Heart right ventricle (tissue), 16 donors: ENCODE measurements at regions not wholly inside any gene's neighbourhood (a gene's known extent, or its start where the extent isn't known, plus 50 kb on each side); places are given as distances from the start of the nearest gene placed in this dataset.
"Not testable (repeated sequence)": the region's sequence is repeated elsewhere in the genome, so short reads cannot be mapped to it uniquely, and the experiment has no call there.

Experiments used
- ATAC-seq, 8 donors: fragments of 200-7000 bp; cut with Tn5 transposase; one replicate each; pipeline ENCODE4 v1.9.1; 2020; ENCODE audit warnings: mild to moderate bottlenecking in 8 of 8, moderate library complexity in 8 of 8, moderate number of reproducible peaks in 1 of 8
- DNase-seq, 2 donors: peaks; one replicate each; pipeline ENCODE4 v3.0.0-alpha.2; 2020
- H3K27ac ChIP-seq, 10 donors: fragments of 200-600 bp; sonication (generic) in 2 of 10; one replicate each; pipeline versions ENCODE4 v1.5.0 to v1.8.0; 2020 to 2022; ENCODE audit warnings: mild to moderate bottlenecking in 3 of 10
- H3K27me3 ChIP-seq, 7 donors: fragments of 200-600 bp; one replicate each; pipeline ENCODE4 v1.8.0; 2021 to 2022; ENCODE audit warnings: mild to moderate bottlenecking in 2 of 7
- H3K36me3 ChIP-seq, 9 donors: fragments of 200-600 bp; sonication (generic) in 1 of 9; one replicate each; pipeline versions ENCODE4 v1.5.0 to v1.8.0; 2020 to 2022; ENCODE audit warnings: mild to moderate bottlenecking in 2 of 9
- H3K4me1 ChIP-seq, 9 donors: fragments of 200-600 bp; sonication (generic) in 1 of 9; one replicate each; pipeline versions ENCODE4 v1.5.0 to v1.8.0; 2020 to 2022; ENCODE audit warnings: mild to moderate bottlenecking in 4 of 9
- H3K4me3 ChIP-seq, 10 donors: fragments of 200-600 bp; sonication (generic) in 2 of 10; one replicate each; pipeline versions ENCODE4 v1.5.0 to v1.8.0; 2020 to 2022; ENCODE audit warnings: mild to moderate bottlenecking in 7 of 10, moderate library complexity in 2 of 10
- H3K9me3 ChIP-seq, 11 donors: fragments of 200-600 bp in 10 of 11; sonication (generic) in 2 of 11; one replicate each; pipeline versions ENCODE4 v1.5.0 to v1.8.0; 2013 to 2022; ENCODE audit warnings: mild to moderate bottlenecking in 2 of 11, control low read depth in 1 of 11, moderate library complexity in 1 of 11
- WGBS, 2 donors: extraction: QIAGEN DNeasy Blood & Tissue Kit; methylation state at CpG; one replicate each; pipeline ENCODE4 v1.1.7; 2013; ENCODE audit warnings: inconsistent platforms in 1 of 2; 5-methylcytosine and 5-hydroxymethylcytosine counted together
- intact Hi-C, 10 donors: fragments of 100-400 bp; cut with DNase I; formaldehyde crosslinking; loops; one replicate each; pipeline versions ENCODE4 v1.11.1 to v1.14.2; 2022
- TF ChIP-seq, protein P1 (sequence below), 9 donors: fragments of 200-600 bp; sonication (generic) in 2 of 9; IDR thresholded peaks; one replicate each; pipeline versions ENCODE4 v1.5.0 to v1.8.0; 2021 to 2022; ENCODE audit warnings: antibody characterized with exemption in 9 of 9, mild to moderate bottlenecking in 5 of 9, moderate library complexity in 1 of 9
- donor health status: Arrhythmogenic right ventricular cardiomyopathy.
- donor health status: ischemic (EF 13 %, LVEDD 7.1; RV severe dilation, severe dysfunction).
- donor health status: healthy with polysubstance abuse.
- donor health status: DM: no; HTN: yes; CAD: no.
- donor health status: DM: no; HTN: no; CAD: no.
- donor health status: ischemic (EF 25% LVEDD 6.9; RV normal size, moderate dysfunction).
- donor health status: ischemic (EF 25% LVEDD 5.7; RV mildly dilated, moderate dysfunction).
- donor health status: healthy.
- donor health status: DM: yes; HTN: yes; CAD: no.
- donor health status: Ischemic cardiomyopathy.
- donor health status: ischemic (EF 35%, LVEDD 5.7; RV mildly dilated, moderate dysfunction).
- donor health status: nonischemic (EF 11% LVEDD 7.7; RV severe dilation, severe dysfunction).
- donor health status: DM: yes; HTN: yes; CAD: no.
- donor health status: PGD.
- donor health status: ischemic (EF 29% LVEDD 5.4; RV normal size, mild dysfunction).
- donor health status: nonischemic (EF 23%, LVEDD 6.1; RV moderate dilation, normal function).

DNA sequence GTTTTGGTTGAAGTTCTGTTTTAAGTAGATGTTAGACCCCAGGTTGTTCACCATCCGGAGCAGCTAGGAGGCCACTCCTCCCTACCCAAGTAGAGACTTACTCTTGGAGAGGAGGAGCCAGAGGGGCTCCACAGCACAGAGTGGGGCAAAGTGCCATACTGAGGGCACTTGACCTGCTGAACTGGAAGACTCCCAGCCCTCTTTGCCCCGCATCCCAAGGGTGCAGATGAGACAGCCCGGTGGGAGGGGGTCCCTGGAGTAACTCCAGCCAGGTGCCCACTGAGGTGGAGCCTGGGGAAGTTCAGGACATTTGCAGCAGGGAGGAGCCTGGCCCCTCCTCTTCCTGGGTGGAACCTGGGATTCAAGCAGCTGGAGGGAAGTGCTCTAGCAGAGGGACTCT, 102.1 kb upstream of the GPR6 start:
- no peak overlapping the region for H3K27ac ChIP-seq
- peaks cover 0 to 19% (median 0%) of the 10 kb centered on the region in 9 donors for H3K4me1 ChIP-seq
- ATAC-seq, result no peak
- intact Hi-C loops, result no loop called here
- H3K27me3 ChIP-seq, result no peaks in the 10 kb centered on the region
- no peaks in the 10 kb centered on the region for H3K36me3 ChIP-seq
- no peak overlapping the region for H3K4me3 ChIP-seq
- no peak for DNase-seq
- H3K9me3 ChIP-seq, result no peaks in the 10 kb centered on the region
- 89 to 91% methylated on average over 3 of the region's 3 CpGs for WGBS, 2 donors
- TF ChIP-seq, protein P1, sequence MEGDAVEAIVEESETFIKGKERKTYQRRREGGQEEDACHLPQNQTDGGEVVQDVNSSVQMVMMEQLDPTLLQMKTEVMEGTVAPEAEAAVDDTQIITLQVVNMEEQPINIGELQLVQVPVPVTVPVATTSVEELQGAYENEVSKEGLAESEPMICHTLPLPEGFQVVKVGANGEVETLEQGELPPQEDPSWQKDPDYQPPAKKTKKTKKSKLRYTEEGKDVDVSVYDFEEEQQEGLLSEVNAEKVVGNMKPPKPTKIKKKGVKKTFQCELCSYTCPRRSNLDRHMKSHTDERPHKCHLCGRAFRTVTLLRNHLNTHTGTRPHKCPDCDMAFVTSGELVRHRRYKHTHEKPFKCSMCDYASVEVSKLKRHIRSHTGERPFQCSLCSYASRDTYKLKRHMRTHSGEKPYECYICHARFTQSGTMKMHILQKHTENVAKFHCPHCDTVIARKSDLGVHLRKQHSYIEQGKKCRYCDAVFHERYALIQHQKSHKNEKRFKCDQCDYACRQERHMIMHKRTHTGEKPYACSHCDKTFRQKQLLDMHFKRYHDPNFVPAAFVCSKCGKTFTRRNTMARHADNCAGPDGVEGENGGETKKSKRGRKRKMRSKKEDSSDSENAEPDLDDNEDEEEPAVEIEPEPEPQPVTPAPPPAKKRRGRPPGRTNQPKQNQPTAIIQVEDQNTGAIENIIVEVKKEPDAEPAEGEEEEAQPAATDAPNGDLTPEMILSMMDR (IDR thresholded peaks at IDR 0.05), result no peak

DNA sequence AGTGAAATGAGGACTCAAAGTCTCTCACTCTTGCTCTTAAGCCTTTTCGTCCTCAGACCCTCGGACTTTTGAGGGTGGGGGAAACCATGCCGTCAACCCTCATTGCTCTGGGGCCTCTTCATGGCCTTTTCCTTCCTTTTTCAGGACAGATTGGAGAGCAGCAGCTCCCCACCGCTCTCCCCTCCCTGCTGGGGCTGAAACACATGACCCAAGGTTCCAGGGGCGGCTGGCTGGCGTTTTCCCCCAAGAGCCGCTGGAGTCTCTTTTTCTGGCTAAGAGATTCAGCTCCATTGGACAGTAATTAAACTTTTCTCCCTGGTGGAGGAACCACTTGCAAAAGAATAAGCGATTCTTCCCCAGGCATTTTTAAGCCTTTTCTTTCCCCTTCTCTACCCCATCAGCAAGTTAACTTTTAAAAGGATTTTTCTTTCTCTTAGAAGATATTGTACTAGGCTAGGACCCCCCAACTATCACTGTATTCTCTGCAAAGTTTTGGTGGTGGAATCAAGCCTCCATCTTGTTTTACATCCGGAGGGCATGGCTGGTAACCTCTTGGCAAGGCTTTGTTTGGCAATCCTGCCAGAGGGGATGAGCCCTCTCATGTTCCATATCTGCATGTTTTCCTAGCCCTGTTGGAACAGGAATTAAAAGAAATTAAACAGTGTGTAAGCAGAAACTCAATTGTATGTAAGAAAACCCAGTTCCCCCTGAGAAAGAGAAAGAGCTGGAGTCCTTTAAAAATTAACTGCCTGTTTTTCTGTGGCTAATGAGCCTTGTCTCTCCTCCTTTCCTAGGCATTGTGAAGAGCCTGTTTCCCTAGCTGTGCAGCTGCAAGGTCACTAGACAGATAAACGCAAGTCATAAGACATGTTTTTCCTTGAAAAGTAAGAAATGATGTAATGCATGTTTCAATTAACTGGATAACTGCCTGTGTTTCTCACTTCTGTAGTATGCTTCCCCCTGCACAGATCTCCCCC, 100.8 kb upstream of the GPR6 start:
- Histone ChIP-seq H3K9me3 (peaks cover 0 to 10% (median 0%) of the 10 kb centered on the region in 11 donors), H3K36me3 (no peaks in the 10 kb centered on the region), H3K27me3 (no peaks in the 10 kb centered on the region), H3K4me3 (no peak overlapping the region), H3K4me1 (peaks cover 0 to 19% (median 0%) of the 10 kb centered on the region in 9 donors), H3K27ac (peak overlapping the region in 1 of 10 donors; percentile 31)
- ATAC-seq, result no peak
- intact Hi-C loops, result no loop called here
- TF ChIP-seq, protein P1 (IDR thresholded peaks at IDR 0.05), result no peak
- 73 to 75% methylated on average over 10 of the region's 10 CpGs for WGBS, 2 donors
- no peak for DNase-seq

DNA sequence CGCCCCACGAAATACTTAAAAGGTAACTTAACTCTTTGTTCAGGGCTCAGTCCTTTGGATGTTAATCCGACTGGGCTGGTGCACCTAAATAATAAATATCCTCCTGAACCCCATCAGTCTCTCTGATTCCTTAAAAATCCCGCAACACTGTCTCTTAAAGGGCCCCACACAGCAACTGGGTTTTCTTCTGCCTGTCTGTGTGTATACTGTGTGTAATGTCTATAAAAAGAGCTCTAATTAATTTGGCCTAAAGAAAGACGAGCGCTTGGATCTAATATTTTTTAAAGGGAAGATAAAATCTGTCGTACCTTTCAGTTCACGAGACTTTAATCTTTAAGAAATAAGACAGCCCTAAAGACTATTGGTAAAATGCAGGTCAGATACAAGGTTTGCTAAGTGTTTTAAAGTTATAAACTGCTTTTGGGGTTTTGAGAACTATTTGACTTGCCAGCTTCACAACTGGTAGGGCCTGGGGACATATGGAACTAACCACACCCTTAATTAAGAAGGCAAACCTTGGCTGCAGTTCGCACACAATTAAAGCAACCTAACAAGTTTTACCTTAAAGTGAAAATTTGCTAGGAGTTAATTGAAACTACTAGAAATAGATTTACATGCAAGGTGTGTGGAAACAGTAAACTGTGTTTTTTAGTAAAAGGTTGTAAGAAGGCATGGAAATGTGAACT, 100.0 kb upstream of the GPR6 start:
- whole genome bisulfite sequencing, 2 donors, result 67 to 84% methylated on average over 9 of the region's 9 CpGs
- DNase-seq, H3K27ac ChIP-seq, H3K36me3 ChIP-seq, H3K9me3 ChIP-seq, H3K27me3 ChIP-seq, H3K4me3 ChIP-seq, intact Hi-C loops, ATAC-seq: not testable (repeated sequence)
- H3K4me1 ChIP-seq, result peaks cover 0 to 12% (median 0%) of the 10 kb centered on the region in 9 donors

DNA sequence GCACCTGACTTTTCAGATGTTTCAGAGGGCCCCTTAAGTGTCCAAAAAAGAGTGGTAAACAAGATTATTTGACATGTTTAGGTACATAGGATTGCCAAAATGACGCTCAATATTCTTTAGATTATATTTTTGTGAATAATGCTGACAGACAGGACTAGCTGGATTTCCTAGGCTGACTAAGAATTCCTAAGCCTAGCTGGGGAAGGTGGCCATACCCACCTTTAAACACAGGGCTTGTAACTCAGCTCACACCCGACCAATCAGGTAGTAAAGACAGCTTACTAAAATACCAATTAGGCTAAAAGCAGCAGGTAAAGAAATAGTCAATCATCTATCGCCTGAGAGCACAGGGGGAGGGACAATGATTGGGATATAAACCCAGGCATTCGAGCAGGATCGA, 99.0 kb upstream of the GPR6 start:
- H3K9me3 ChIP-seq, ATAC-seq, intact Hi-C loops, H3K4me3 ChIP-seq, H3K27me3 ChIP-seq, H3K4me1 ChIP-seq, H3K27ac ChIP-seq, DNase-seq, H3K36me3 ChIP-seq: not testable (repeated sequence)
- 82 to 85% methylated on average over 5 of the region's 5 CpGs for WGBS, 2 donors

DNA sequence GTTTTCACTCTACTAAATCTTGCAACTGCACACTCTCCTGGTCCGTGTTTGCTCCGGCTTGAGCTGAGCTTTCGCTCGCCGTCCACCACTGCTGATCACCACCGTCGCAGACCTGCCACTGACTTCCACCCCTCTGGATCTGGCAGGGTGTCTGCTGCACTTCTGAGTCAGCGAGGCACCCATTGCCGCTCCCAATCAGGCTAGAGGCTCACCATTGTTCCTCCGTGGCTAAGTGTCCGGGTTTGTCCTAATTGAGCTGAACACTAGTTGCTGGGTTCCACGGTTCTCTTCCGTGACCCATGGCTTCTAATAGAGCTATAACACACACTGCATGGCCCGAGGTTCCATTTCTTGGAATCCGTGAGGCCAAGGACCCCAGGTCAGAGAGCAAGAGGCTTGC, 98.6 kb upstream of the GPR6 start:
- no peaks in the 10 kb centered on the region for H3K36me3 ChIP-seq
- 93 to 94% methylated on average over 15 of the region's 15 CpGs for WGBS, 2 donors
- H3K4me1 ChIP-seq, result peaks cover 0 to 10% (median 0%) of the 10 kb centered on the region in 9 donors
- no peak overlapping the region for H3K4me3 ChIP-seq
- no peaks in the 10 kb centered on the region for H3K27me3 ChIP-seq
- intact Hi-C loops, result no loop called here
- DNase-seq (no peak), ATAC-seq (no peak)
- H3K27ac ChIP-seq, result no peak overlapping the region
- peaks cover 0 to 10% (median 0%) of the 10 kb centered on the region in 11 donors for H3K9me3 ChIP-seq
- TF ChIP-seq, protein P1 (IDR thresholded peaks at IDR 0.05), result no peak

DNA sequence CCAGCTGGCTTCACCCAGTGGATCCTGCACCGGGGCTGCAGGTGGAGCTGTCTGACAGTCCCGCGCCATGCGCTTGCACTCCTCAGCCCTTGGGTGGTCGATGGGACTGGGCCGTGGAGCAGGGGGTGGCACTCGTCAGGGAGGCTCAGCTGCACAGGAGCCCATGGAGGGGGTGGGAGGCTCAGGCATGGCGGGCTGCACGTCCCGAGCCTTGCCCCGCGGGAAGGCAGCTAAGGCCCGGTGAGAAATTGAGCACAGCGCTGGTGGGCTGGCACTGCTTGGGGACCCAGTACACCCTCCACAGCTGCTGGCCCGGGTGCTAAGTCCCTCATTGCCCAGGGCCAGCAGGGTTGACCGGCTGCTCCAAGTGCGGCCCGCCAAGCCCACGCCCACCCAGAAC, 97.0 kb upstream of the GPR6 start:
- H3K36me3 ChIP-seq, H3K4me3 ChIP-seq, H3K27me3 ChIP-seq, H3K4me1 ChIP-seq, H3K27ac ChIP-seq, H3K9me3 ChIP-seq, DNase-seq, intact Hi-C loops, ATAC-seq: not testable (repeated sequence)
- 88 to 97% methylated on average over 19 of the region's 19 CpGs for WGBS, 2 donors

DNA sequence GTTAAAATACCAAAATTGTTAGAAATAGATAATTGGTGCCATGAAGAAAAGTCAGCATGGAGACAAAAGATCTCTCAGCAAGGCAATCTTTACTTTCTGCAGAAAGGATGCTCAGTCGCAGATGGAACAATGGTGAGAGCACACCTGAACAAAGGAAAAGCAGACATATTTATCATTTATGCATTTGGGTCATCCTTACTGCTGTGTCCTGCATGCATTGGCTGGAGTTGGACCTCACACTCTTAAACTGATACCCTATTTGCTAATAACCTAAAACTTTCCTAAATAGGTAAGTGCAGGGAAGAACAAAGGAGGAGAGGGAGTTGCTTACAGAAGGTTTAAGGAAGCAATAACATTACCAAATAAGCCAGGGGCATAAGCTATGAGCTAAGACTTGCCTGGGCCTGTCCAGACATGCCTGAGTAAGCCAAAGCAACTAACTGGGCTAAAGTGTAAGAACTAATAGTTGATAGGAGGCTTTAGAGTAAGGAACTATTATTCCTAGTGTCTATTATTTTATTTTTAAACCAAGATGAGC, 96.1 kb upstream of the GPR6 start:
- ATAC-seq, H3K9me3 ChIP-seq, intact Hi-C loops, H3K27me3 ChIP-seq, H3K4me3 ChIP-seq, H3K4me1 ChIP-seq, H3K27ac ChIP-seq, H3K36me3 ChIP-seq, DNase-seq: not testable (repeated sequence)
- 100% methylated on average over 1 of the region's 1 CpG for WGBS, 2 donors
